NK-92 (cell line): ENCODE measurements at regions not wholly inside any gene's neighbourhood (a gene's known extent, or its start where the extent isn't known, plus 50 kb on each side); places are given as distances from the start of the nearest gene placed in this dataset.

ENCODE experiments used
- DNase-seq: peaks from one replicate; lab custom pipeline; 2025; ENCODE audit not compliant: unreplicated experiment; lab: John Stamatoyannopoulos, UW

DNA sequence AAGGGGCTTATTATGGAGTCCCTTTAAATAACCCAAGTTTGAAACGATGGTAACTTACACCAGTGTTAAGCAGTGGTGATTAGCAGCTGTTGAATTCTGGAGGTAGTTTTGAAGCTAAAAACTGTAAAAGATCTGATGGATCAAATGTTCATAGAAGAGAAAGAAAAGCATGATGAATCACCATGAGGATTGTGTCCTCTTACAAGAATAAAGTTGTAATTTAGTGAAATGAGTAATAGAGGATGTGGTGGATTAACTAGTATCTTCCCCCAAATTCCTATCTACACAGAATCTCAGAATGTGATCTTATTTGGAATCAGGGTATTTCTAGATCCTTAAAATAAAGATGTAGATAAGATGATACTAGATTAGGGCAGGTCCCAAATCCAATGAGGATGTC, 1138.2 kb upstream of the TMEFF2 start:
- DNase-seq = no peak

- no peak for DNase-seq
Observed at GRCh38 chr2:193331676-193332075, 1136.9 kb upstream of the TMEFF2 start.

DNA sequence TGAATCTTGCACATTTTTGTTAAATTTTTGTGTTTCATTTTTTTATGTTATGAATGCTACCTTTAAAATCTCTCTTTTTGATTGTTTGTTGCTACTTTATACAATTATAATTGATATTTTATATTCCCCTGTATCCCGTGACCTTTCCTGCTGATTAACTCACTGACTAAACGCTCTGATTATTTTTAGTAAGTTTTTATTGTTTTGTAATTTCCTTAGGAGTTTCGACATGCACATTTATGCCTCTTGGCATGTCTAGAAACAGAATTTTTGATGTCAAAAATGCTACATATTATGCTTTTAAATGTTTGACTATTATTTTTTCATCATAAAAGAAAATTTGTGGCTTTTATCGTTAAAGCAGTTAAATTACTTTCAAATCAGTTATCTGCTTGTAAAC, 1131.6 kb upstream of the TMEFF2 start:
- no peak for DNase-seq

DNA sequence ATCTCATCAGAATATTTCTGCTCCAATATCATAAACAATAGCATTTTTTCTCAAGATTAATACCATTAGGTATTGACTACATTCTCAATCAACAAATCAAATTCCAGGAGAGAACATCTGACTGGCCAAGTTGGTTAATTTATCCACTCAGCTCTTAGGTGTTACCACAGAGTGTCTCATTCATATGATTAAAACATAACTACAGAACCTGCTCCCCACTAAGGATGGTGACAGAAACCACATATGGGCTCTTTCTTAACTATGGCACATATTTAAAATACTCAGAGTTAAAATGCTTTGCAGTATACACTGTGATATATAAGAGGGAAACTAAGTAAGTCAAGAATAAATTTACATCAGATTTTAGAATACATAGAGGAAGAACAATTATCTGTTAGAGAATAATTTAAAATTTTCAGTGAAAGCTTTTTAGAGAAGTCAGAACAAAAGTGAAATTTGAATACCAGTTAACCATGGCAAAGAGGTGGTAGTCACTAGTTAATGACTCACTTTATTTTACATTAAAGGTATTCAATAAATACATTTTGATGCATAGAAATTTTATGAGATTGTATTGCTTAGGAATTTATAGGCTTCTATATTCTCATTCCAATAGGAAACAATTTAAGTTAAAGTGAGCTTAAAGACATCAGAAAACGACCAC, 1120.8 kb upstream of the TMEFF2 start:
- no peak for DNase-seq

GRCh38 chr2:193303464-193303863, 1108.7 kb upstream of the TMEFF2 start:
- no peak for DNase-seq

- no peak for DNase-seq
Observed at GRCh38 chr2:193294371-193294770, 1099.6 kb upstream of the TMEFF2 start.

GRCh38 chr2:193279361-193279760, 1084.6 kb upstream of the TMEFF2 start:
- no peak for DNase-seq

GRCh38 chr2:193276988-193277387, 1082.3 kb upstream of the TMEFF2 start:
- no peak for DNase-seq

DNA sequence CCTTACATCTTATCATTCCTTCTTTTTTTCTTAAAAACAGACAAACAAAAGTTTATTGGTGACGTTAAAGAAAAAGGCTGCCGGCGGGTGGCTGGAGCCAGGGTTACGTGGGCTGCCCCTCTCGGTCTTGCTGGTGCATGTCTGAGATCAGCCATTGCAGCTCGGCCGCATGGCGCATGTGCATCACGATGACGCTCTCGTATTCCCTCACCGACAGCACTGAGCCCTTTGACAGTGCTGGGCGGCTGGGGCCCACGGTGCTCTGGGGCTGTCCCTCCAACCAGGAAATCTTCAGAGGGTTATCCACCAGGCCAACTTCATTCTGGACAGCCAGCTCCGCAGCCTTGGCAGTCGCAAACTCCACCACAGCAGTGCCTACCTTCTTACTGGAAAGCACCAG, 1081.8 kb upstream of the TMEFF2 start:
- no peak for DNase-seq

DNA sequence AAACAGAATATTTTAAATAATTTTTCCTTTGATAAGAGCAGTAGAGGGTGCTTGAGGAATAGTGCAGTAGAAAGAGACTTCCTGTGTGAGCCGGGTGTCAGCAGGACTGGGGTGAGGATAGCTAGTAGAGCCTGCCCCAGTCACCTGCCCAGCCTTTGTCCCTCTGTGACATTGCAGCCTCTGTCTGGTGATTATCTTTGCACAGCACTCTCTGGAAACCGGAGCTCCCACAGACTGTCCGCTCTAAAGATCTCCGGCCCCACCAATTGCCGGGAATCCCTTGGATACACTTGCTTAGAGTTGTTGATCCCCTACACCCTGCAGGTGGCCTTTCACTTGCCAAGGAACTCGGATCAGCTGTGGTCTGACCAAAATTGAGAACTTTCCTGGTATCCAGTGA, 1081.3 kb upstream of the TMEFF2 start:
- DNase-seq = no peak

DNA sequence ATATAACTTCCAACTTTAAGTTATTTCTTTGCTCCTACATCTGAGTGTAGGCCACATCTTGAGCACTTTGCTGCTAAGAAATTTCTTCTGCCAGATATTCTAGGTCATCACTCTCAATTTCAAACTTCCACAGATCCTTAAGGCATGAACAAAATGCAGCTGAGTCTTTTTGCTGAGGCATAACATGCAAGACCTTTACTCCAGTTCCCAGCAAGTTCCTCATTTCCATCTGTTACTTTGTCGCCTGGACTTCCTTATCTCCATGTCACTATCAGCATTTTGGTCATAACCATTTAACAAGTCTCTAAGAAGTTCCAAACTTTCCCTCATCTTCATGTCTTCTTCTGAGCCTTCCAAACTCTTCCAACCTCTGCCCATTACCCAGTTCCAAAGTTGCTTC, 1077.3 kb upstream of the TMEFF2 start:
- no peak for DNase-seq

- no peak for DNase-seq
Observed at GRCh38 chr2:193270816-193271215, 1076.1 kb upstream of the TMEFF2 start.

- no peak for DNase-seq
Observed at GRCh38 chr2:193267496-193268002, 1072.8 kb upstream of the TMEFF2 start.

DNA sequence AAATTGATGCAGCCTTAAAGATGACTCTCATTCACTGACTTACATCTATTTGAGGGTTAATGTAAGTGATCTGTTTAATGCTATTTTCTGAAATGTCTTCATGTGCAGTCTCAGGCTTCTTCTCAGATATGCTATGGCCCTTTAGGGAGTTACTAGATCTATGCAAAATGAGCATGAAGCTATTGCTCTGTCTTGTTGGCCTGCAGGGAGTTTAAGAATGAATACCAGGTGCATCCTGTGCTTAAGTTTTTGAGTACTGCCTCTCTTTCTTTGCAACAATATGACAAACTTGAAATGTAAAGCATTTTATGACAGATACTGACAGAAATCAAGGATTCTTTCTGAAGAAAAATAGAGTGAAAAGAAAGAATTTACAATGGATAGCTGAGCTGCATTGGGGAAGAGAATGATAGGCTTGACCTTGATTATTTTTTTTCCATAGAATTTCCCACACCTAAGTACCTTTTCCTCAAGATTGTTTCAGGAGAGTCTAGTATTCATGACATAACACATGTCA, 1058.3 kb upstream of the TMEFF2 start:
- no peak for DNase-seq

GRCh38 chr2:193251909-193252308, 1057.2 kb upstream of the TMEFF2 start:
- DNase-seq = no peak

- no peak for DNase-seq
Observed at GRCh38 chr2:193250389-193250788, 1055.7 kb upstream of the TMEFF2 start.

DNA sequence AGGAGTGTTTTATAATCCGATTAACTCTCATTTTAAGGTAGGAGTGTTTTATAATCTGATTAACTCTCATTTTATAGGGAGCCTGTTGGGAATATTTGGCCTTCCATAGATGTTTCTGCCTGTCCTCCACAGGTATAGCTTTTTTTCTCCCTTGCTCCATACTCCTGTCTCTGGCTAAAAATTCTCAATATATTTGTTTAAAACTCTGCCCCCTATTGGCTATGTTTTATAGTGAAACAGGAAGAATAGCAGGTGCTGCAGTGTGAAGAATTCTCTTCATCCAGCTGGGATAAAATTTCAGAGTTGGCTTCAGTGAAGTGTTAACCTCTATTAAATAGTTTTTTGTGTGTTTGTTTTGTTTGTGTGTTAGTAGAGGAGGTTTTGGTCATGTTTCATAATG, 1046.0 kb upstream of the TMEFF2 start:
- no peak for DNase-seq

DNA sequence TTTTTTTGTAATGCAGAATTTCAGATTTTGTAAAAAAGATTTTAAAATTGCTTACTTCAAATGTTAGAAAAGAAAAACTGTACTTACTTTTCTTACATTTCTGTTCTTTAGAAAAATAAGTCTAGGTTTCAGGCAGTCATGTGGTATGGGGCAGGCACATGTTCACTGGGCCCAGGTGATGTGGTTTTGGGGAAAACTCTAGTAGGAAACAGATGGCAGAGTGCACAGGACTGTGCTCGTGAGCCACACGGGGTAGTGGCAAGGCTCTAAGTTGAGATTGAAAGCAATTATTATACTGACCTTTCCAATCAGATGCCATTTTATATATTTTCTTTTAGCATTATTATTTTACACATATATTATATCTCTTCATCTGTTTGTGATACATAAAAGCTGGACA, 1036.9 kb upstream of the TMEFF2 start:
- DNase-seq = no peak

DNA sequence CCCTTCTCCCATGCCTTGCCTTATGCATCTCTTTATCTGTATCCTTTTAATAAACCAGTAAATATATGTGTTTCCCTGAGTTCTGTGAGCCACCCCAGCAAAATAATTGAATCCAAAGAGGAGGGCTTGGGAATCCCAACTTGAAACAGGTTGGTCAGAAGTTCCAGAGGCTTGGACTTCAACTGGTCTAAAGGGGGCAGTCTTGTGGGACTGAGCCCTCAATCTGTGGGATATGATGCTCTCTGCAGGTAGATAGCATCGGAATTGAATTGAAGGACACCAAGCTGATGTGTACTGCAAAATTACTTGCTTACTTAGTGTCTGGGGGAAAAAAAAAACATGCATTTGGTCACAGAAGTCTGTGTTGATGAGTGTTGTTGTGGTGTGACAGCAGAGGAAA, 1033.5 kb upstream of the TMEFF2 start:
- no peak for DNase-seq

DNA sequence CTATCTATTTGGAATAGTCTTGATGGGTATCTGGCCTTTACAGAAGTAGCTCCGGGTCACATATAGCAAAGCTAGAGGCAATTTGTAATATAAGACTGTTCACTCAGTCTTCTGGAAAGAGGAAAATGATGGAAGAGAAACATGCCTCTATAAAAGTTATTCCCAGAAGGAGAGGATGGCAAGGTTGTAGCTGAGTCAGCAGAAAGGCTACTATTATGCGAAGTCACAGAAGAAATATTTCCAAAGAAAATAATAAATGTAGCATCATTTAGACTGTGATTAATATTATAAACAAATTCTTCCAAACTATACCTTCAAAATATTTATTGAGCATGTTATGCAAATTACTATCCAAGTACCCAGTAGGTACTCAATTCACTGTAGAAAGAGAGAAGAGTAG, 1027.7 kb upstream of the TMEFF2 start:
- no peak for DNase-seq

GRCh38 chr2:193219413-193219812, 1024.7 kb upstream of the TMEFF2 start:
- DNase-seq = no peak

DNA sequence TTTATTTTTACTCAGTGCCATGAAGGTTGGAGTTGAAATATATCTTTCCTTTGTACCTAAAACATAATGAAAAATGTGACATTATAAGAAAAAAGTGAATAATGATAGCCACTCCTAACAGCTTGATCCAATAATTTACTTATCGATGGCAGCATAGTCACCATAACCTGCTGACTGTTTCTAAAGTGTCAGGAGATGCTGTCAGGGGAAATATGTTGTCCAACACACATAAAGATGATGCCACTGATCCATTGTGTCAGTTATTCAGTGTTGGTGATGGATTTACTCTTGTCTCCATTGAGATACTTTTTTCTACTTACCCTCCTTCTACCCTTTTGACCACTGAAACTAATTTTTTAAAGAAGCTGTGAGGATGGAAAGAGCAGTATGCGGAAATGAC, 1006.9 kb upstream of the TMEFF2 start:
- DNase-seq = no peak

GRCh38 chr2:193199322-193199721, 1004.6 kb upstream of the TMEFF2 start:
- DNase-seq = no peak
